ENCODE measurements at regions not wholly inside any gene's neighbourhood (a gene's known extent, or its start where the extent isn't known, plus 50 kb on each side); places are given as distances from the start of the nearest gene placed in this dataset.

DNA sequence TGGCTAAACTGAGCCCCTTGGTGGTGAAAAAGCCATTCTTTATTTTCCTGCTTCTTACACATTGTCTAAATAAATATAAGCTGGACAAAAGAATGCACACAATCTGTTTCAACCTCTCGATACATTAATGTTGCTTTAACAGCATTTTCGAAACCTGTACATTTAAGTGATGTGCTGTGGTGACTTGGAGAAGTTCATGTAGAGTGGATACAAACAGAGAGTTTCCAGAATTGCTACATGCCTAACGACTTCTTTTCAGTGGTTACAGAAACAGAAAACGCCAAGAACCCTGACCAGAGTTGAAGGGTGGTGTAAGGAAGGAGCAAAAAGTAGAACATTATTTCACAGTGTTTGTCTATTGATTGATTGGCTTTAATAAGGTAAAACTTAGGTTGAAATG lies 500.9 kb downstream of the SLC16A7 start:
- no peaks in the 10 kb centered on the region for H4K20me1 ChIP-seq (ENCODE audit: insufficient read depth)
- no peaks in the 10 kb centered on the region for H3K79me2 ChIP-seq (ENCODE audit: low read depth)
- H3K4me3 ChIP-seq: no peak overlapping the region
- no TSS peak for BruUV-seq (replicated peaks)
- peaks cover 9% of the 10 kb centered on the region; the same call in 1 of the 2 replicates for H3K4me1 ChIP-seq (replicated peaks; ENCODE audit: insufficient read depth)
- ChIA-PET CTCF (no interaction called here), POLR2A (ENCODE audit: unreplicated experiment) (no interaction called here)
- no peaks in the 10 kb centered on the region for H3K36me3 ChIP-seq (ENCODE audit: low read depth)
- no peak for DNase-seq
- no peak for TF ChIP-seq EZH2 (IDR thresholded peaks at IDR 0.05; ENCODE audit: low read depth)
- TF ChIP-seq, protein P1, sequence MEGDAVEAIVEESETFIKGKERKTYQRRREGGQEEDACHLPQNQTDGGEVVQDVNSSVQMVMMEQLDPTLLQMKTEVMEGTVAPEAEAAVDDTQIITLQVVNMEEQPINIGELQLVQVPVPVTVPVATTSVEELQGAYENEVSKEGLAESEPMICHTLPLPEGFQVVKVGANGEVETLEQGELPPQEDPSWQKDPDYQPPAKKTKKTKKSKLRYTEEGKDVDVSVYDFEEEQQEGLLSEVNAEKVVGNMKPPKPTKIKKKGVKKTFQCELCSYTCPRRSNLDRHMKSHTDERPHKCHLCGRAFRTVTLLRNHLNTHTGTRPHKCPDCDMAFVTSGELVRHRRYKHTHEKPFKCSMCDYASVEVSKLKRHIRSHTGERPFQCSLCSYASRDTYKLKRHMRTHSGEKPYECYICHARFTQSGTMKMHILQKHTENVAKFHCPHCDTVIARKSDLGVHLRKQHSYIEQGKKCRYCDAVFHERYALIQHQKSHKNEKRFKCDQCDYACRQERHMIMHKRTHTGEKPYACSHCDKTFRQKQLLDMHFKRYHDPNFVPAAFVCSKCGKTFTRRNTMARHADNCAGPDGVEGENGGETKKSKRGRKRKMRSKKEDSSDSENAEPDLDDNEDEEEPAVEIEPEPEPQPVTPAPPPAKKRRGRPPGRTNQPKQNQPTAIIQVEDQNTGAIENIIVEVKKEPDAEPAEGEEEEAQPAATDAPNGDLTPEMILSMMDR (conservative IDR thresholded peaks at IDR 0.05): no peak
- H3F3A ChIP-seq (ENCODE audit: insufficient read depth, low read depth): no peaks in the 10 kb centered on the region
- H3K4me2 ChIP-seq: no peak overlapping the region
- H3K27ac ChIP-seq: no peak overlapping the region
- H2AFZ ChIP-seq: no peak overlapping the region; the same call in 1 of the 2 replicates
- intact Hi-C loops (cut with micrococcal nuclease; ENCODE audit: unreplicated experiment): no loop called here
- no peaks in the 10 kb centered on the region; the same call in 1 of the 2 replicates for H3K9me2 ChIP-seq (ENCODE audit: insufficient read depth)
- H3K27me3 ChIP-seq (ENCODE audit: insufficient read depth, low read depth): no peaks in the 10 kb centered on the region
- H3K9me3 ChIP-seq (ENCODE audit: insufficient read depth, low read depth): no peaks in the 10 kb centered on the region; the same call in none of the 2 replicates

DNA sequence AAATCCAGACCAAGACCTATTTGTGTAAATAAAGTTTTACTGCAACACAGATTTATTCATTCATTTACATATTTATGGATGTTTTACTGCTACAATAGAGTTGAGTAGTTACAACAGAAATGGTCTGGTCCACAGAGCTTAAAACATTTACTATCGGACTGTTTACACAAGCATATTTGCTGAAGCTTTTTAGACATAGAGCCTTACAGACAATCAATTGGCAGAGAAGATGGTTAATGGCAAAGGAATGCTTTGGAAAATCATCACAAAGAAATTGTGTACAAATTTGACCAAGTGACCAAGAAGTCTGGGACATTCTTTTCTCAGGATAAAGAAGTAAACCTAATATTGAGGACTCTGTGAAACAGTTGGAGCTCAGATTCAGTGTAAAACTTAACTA lies 504.3 kb downstream of the SLC16A7 start:
- Histone ChIP-seq H3K9me2 (ENCODE audit: insufficient read depth) (no peaks in the 10 kb centered on the region; the same call in 1 of the 2 replicates), H3K27ac (no peak overlapping the region), H3K79me2 (ENCODE audit: low read depth) (no peaks in the 10 kb centered on the region), H4K20me1 (ENCODE audit: insufficient read depth) (no peaks in the 10 kb centered on the region), H3K4me3 (no peak overlapping the region), H3K36me3 (ENCODE audit: low read depth) (no peaks in the 10 kb centered on the region), H3F3A (ENCODE audit: insufficient read depth, low read depth) (no peaks in the 10 kb centered on the region), H3K4me2 (no peak overlapping the region), H3K27me3 (ENCODE audit: insufficient read depth, low read depth) (no peaks in the 10 kb centered on the region), H3K4me1 (replicated peaks; ENCODE audit: insufficient read depth) (peaks cover 9% of the 10 kb centered on the region; the same call in 1 of the 2 replicates), H3K9me3 (ENCODE audit: insufficient read depth, low read depth) (no peaks in the 10 kb centered on the region; the same call in none of the 2 replicates), H2AFZ (0 out of 2 replicates have a peak overlapping the region, but pooled peaks have one; percentile 46)
- TF ChIP-seq, protein P1 (conservative IDR thresholded peaks at IDR 0.05): no peak
- TF ChIP-seq EZH2 (IDR thresholded peaks at IDR 0.05; ENCODE audit: low read depth): no peak
- POLR2A ChIA-PET (ENCODE audit: unreplicated experiment): interaction anchor here (0.6 kb wide), 1 partner anchor 10 kb away, joined by 3 read pairs; no protein-coding TSS in a partner anchor
- no peak for DNase-seq
- intact Hi-C loops (cut with micrococcal nuclease; ENCODE audit: unreplicated experiment): no loop called here
- CTCF ChIA-PET: no interaction called here
- no TSS peak for BruUV-seq (replicated peaks)

DNA sequence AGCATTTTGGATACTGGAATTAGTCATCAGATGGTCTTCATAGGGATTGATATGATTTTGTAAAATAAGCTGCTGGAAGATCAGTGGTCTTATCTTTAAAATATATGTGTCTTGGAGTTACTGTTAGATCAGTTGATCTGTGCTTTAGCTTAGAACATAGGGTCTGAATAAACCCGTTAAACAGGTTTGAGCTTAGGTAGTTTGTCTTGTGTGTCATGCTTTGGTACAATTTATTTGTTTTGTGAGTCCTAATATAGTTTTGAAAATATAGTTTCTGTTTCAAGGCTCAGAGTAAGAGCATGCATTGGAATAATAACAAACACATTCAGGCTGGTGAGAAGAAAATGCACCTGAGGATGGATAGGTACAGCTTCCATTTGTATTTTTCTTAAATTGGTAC lies 505.0 kb downstream of the SLC16A7 start:
- DNase-seq: peak in 1 of 2 experiments; percentile 55
- CTCF ChIA-PET: no interaction called here
- POLR2A ChIA-PET (ENCODE audit: unreplicated experiment): interaction anchor here (0.6 kb wide), 1 partner anchor 296 kb away, joined by 4 read pairs; no protein-coding TSS in a partner anchor

More for the DNA sequence above, 505.0 kb downstream of the SLC16A7 start:
- peak overlapping the region; percentile 46; the same call in 1 of the 2 replicates for H2AFZ ChIP-seq
- H3K36me3 ChIP-seq (ENCODE audit: low read depth): no peaks in the 10 kb centered on the region
- H3K9me2 ChIP-seq (ENCODE audit: insufficient read depth): no peaks in the 10 kb centered on the region; the same call in 1 of the 2 replicates
- no peak overlapping the region for H3K27ac ChIP-seq
- no TSS peak for BruUV-seq (replicated peaks)
- H3K79me2 ChIP-seq (ENCODE audit: low read depth): no peaks in the 10 kb centered on the region
- no peaks in the 10 kb centered on the region for H4K20me1 ChIP-seq (ENCODE audit: insufficient read depth)
- H3K9me3 ChIP-seq (ENCODE audit: insufficient read depth, low read depth): no peaks in the 10 kb centered on the region; the same call in none of the 2 replicates
- H3K4me1 ChIP-seq (replicated peaks; ENCODE audit: insufficient read depth): peaks cover 9% of the 10 kb centered on the region; the same call in 1 of the 2 replicates
- H3F3A ChIP-seq (ENCODE audit: insufficient read depth, low read depth): no peaks in the 10 kb centered on the region
- peak overlapping the region; percentile 13; the same call in 1 of the 2 replicates for H3K4me2 ChIP-seq
- no peak for TF ChIP-seq EZH2 (IDR thresholded peaks at IDR 0.05; ENCODE audit: low read depth)
- TF ChIP-seq, protein P1 (conservative IDR thresholded peaks at IDR 0.05): no peak
- 0 out of 2 replicates have a peak overlapping the region, but pooled peaks have one; percentile 14 for H3K4me3 ChIP-seq
- no peaks in the 10 kb centered on the region for H3K27me3 ChIP-seq (ENCODE audit: insufficient read depth, low read depth)
- intact Hi-C loops (cut with micrococcal nuclease; ENCODE audit: unreplicated experiment): no loop called here
